ENCODE measurements at regions not wholly inside any gene's neighbourhood (a gene's known extent, or its start where the extent isn't known, plus 50 kb on each side); places are given as distances from the start of the nearest gene placed in this dataset.

GRCh38 chr6:8276148-8276547 is 159.2 kb downstream of the SLC35B3 start:
- intact Hi-C loops (cut with DNase I): no loop called here
- H3K27me3 ChIP-seq (ENCODE audit: control insufficient read depth, insufficient read depth): no peaks in the 10 kb centered on the region
- DNase-seq: no peak
- no peak for ATAC-seq
- H3K4me1 ChIP-seq (ENCODE audit: control insufficient read depth, insufficient read depth, low read length): no peaks in the 10 kb centered on the region
- no peak overlapping the region for H3K27ac ChIP-seq (ENCODE audit: low read length)
- H3K4me3 ChIP-seq (ENCODE audit: low read length): no peak overlapping the region
- no peaks in the 10 kb centered on the region for H3K9me3 ChIP-seq (ENCODE audit: control insufficient read depth, low read length)
- WGBS: 87% methylated on average over 7 of the region's 7 CpGs

DNA sequence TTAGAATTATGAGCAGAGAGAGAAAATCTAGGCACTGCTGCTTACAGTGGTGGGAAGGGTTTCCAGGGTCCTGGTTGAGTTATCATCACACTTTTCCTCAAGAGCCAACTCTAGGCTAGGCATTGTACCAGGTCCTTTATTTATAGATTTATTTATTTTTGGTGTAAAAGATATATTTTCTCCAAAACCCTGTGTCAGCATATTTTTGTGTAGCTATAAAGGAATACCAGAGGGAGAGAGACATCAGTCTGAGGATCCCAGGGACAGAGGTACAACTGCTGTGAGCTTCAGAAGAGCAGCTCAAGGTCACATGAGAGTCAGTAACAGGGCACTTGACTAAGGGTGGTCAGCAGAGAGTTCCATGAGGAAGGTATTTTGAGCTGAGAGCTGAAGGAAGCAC is 159.7 kb downstream of the SLC35B3 start:
- Histone ChIP-seq H3K4me1 (ENCODE audit: control insufficient read depth, insufficient read depth, low read length) (no peaks in the 10 kb centered on the region), H3K4me3 (ENCODE audit: low read length) (no peak overlapping the region), H3K9me3 (ENCODE audit: control insufficient read depth, low read length) (no peaks in the 10 kb centered on the region), H3K27me3 (ENCODE audit: control insufficient read depth, insufficient read depth) (no peaks in the 10 kb centered on the region), H3K27ac (ENCODE audit: low read length) (no peak overlapping the region)
- no peak for DNase-seq
- no peak for ATAC-seq
- intact Hi-C loops (cut with DNase I): no loop called here

DNA sequence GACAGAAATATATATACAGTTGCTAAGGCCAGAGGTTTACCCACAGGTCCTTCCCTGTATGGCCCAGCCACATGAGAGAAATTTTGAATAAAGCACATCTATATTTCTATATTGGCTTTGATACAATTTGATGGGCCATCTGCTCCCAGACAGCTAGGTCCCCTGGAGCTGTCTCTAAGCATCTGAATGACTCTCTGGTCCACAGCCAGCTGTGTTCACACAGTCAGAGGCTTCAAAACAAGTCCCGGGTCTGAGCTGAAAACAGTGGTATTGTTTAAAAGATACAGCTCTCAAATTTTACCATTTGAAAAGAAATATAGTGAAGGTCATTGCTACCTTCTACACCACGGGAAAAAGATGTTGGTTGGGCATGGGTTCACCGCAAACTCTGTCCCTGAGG is 161.1 kb downstream of the SLC35B3 start:
- intact Hi-C loops (cut with DNase I): no loop called here
- no peak overlapping the region for H3K27ac ChIP-seq (ENCODE audit: low read length)
- no peak overlapping the region for H3K4me3 ChIP-seq (ENCODE audit: low read length)
- H3K9me3 ChIP-seq (ENCODE audit: control insufficient read depth, low read length): no peaks in the 10 kb centered on the region
- no peaks in the 10 kb centered on the region for H3K4me1 ChIP-seq (ENCODE audit: control insufficient read depth, insufficient read depth, low read length)
- no peaks in the 10 kb centered on the region for H3K27me3 ChIP-seq (ENCODE audit: control insufficient read depth, insufficient read depth)
- DNase-seq: no peak
- 66% methylated on average over 3 of the region's 3 CpGs for WGBS
- no peak for ATAC-seq

DNA sequence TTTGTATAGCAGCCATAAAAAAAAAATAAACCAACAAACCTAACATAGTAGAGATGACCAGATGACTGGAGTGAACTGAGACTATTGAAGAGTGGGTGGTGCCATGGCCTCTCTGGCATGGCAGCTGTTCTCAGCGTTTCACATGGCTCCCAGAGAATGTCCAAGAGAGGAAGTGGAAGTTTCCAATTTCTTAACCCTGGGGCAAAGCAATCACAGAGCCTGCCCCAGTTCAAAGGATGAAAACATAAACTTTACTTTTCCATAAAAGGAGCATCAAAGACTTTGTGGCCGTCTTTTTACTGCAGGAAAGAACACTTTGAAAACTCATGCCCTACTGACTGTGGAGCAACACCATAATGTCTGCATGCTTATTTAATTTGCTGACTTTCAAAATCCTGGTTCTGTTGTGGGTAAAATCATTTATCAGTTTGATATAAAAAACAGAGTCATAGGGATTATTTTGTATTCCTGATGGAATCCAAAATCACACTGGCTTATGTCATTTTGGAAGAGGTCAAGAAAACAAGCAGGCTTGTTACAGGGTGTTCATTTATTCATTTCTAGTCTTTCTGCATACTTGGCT is 165.4 kb downstream of the SLC35B3 start:
- no peak for ATAC-seq
- WGBS: 29% methylated on average over 2 of the region's 2 CpGs
- H3K4me1 ChIP-seq (ENCODE audit: control insufficient read depth, insufficient read depth, low read length): no peaks in the 10 kb centered on the region
- intact Hi-C loops (cut with DNase I): no loop called here
- no peaks in the 10 kb centered on the region for H3K27me3 ChIP-seq (ENCODE audit: control insufficient read depth, insufficient read depth)
- H3K9me3 ChIP-seq (ENCODE audit: control insufficient read depth, low read length): no peaks in the 10 kb centered on the region
- H3K27ac ChIP-seq (ENCODE audit: low read length): no peak overlapping the region
- H3K4me3 ChIP-seq (ENCODE audit: low read length): no peak overlapping the region
- no peak for DNase-seq

- Histone ChIP-seq H3K9me3 (ENCODE audit: control insufficient read depth, low read length) (no peaks in the 10 kb centered on the region), H3K27me3 (ENCODE audit: control insufficient read depth, insufficient read depth) (no peaks in the 10 kb centered on the region), H3K4me1 (ENCODE audit: control insufficient read depth, insufficient read depth, low read length) (no peaks in the 10 kb centered on the region), H3K27ac (ENCODE audit: low read length) (no peak overlapping the region), H3K4me3 (ENCODE audit: low read length) (no peak overlapping the region)
- ATAC-seq (no peak), DNase-seq (no peak)
- intact Hi-C loops (cut with DNase I): no loop called here
- 87% methylated on average over 2 of the region's 2 CpGs for WGBS
Observed at GRCh38 chr6:8269094-8269493, 166.3 kb downstream of the SLC35B3 start.

DNA sequence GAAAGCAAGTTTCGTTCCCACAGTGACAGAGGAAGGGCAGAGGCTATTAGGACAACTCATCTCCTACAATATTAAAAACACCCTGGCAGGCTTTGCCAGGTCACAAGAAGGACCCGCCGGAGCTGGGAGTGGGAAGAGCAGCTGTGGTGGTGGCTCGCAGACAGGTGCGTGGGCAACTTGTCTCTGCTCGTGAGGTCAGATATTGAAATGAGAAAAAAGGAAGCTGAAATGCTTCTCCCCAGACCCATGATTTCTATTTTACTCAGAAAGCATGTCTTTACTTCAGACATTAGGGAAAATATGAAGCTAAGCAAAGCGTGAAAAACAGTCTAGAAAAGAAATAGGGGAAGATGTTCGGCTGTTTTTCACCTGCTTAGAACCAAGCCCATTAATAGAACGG is 166.3 kb upstream of the EEF1E1 start:
- Histone ChIP-seq H3K4me1 (ENCODE audit: control insufficient read depth, insufficient read depth, low read length) (no peaks in the 10 kb centered on the region), H3K9me3 (ENCODE audit: control insufficient read depth, low read length) (no peaks in the 10 kb centered on the region), H3K27me3 (ENCODE audit: control insufficient read depth, insufficient read depth) (no peaks in the 10 kb centered on the region), H3K27ac (ENCODE audit: low read length) (no peak overlapping the region), H3K4me3 (ENCODE audit: low read length) (no peak overlapping the region)
- WGBS: 89% methylated on average over 9 of the region's 9 CpGs
- no peak for ATAC-seq
- intact Hi-C loops (cut with DNase I): no loop called here
- no peak for DNase-seq

DNA sequence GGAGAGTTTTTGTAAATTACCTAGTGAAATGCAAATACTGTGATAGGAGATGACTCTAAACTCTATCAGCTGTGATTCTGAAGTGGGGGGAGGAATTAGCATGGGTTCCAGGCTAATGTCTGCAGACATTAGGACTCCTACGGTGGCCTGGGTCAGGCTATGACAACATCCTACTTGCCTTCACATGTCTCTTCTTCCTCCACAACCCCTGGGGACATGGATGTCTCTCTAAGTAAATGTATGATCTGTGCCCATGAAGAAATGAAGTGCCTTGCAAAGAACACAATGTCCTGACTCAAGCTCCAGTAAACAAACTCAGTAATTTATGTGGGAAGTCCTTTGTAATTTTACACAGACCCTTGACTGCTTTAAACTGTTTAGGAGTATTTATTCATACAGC is 165.8 kb upstream of the EEF1E1 start:
- WGBS: 50% methylated on average over 1 of the region's 1 CpG
- no peak for ATAC-seq
- no peak overlapping the region for H3K27ac ChIP-seq (ENCODE audit: low read length)

DNA sequence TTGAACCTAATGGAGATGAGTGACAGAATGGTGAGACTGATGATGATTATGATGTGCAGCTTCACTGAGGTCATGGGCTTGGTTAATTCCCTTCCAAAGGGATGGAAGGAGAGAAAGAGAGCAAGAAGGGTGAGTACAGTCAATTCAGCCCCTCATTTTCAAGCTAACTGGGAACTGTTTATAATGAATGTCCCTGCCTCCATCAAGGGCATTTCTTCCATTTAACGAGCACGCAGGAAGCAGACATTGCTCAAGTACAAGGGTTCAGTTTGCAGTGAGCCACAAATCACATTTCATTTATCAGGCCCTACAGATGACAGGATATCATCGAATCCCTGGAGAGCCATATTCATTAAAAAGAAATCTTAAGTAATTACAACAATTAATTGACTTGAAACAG is 158.3 kb upstream of the EEF1E1 start:
- DNase-seq: no peak
- Histone ChIP-seq H3K9me3 (ENCODE audit: control insufficient read depth, low read length) (no peaks in the 10 kb centered on the region), H3K4me3 (ENCODE audit: low read length) (no peak overlapping the region), H3K4me1 (ENCODE audit: control insufficient read depth, insufficient read depth, low read length) (no peaks in the 10 kb centered on the region), H3K27ac (ENCODE audit: low read length) (no peak overlapping the region), H3K27me3 (ENCODE audit: control insufficient read depth, insufficient read depth) (no peaks in the 10 kb centered on the region)
- ATAC-seq: no peak
- WGBS: 69% methylated on average over 3 of the region's 3 CpGs
- intact Hi-C loops (cut with DNase I): no loop called here

More for the DNA sequence above, 165.8 kb upstream of the EEF1E1 start:
- DNase-seq: no peak
- H3K9me3 ChIP-seq (ENCODE audit: control insufficient read depth, low read length): no peaks in the 10 kb centered on the region
- no peaks in the 10 kb centered on the region for H3K4me1 ChIP-seq (ENCODE audit: control insufficient read depth, insufficient read depth, low read length)
- H3K27me3 ChIP-seq (ENCODE audit: control insufficient read depth, insufficient read depth): no peaks in the 10 kb centered on the region
- intact Hi-C loops (cut with DNase I): no loop called here
- no peak overlapping the region for H3K4me3 ChIP-seq (ENCODE audit: low read length)

DNA sequence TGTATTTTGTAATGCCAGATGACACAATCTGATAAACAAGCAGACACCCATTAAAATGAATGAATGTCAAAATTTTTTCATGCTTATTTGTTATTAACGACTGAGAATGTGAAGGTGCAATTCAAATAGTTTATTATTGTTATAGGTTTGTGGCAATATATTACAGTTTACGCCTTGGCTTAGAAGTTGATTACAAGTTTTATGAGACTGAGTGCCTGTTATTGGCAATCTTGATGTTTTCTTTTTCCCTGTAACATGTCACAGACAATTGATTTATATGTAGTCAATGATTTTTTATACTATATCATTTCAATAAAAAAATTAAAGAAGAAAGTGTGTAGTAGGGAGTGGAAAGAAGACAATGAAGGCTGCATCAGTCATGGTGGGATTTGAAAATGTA is 144.1 kb upstream of the EEF1E1 start:
- DNase-seq (no peak), ATAC-seq (no peak)
- H3K27me3 ChIP-seq (ENCODE audit: control insufficient read depth, insufficient read depth): peaks cover 2% of the 10 kb centered on the region
- no peaks in the 10 kb centered on the region for H3K4me1 ChIP-seq (ENCODE audit: control insufficient read depth, insufficient read depth, low read length)
- no peak overlapping the region for H3K4me3 ChIP-seq (ENCODE audit: low read length)
- H3K9me3 ChIP-seq (ENCODE audit: control insufficient read depth, low read length): no peaks in the 10 kb centered on the region
- intact Hi-C loops (cut with DNase I): no loop called here
- H3K27ac ChIP-seq (ENCODE audit: low read length): no peak overlapping the region
- 82% methylated on average over 2 of the region's 2 CpGs for WGBS

GRCh38 chr6:8245726-8246125 is 143.4 kb upstream of the EEF1E1 start:
- DNase-seq: no peak
- intact Hi-C loops (cut with DNase I): no loop called here
- ATAC-seq: no peak
- H3K27ac ChIP-seq (ENCODE audit: low read length): no peak overlapping the region
- no peaks in the 10 kb centered on the region for H3K4me1 ChIP-seq (ENCODE audit: control insufficient read depth, insufficient read depth, low read length)
- peaks cover 2% of the 10 kb centered on the region for H3K27me3 ChIP-seq (ENCODE audit: control insufficient read depth, insufficient read depth)
- no peak overlapping the region for H3K4me3 ChIP-seq (ENCODE audit: low read length)
- 43% methylated on average over 6 of the region's 6 CpGs for WGBS
- no peaks in the 10 kb centered on the region for H3K9me3 ChIP-seq (ENCODE audit: control insufficient read depth, low read length)

DNA sequence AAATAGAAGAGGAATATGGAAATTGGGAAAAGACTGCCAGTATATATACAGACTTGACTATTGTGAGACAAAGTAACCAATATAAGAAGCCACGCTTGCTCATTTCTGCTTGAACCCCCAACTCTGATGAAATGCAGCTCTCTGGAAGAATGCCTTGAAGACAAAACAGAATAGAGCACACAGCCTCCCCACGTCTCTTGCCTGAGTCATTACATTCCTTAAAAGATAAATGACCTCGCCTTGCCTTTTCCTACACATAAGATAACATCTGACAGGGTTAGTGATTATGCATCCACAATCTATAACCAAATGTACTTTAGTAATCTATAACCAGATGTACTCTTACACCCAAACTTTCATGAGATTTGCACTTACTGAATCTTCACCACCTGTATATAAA is 141.1 kb upstream of the EEF1E1 start:
- 43% methylated on average over 3 of the region's 3 CpGs for WGBS

DNA sequence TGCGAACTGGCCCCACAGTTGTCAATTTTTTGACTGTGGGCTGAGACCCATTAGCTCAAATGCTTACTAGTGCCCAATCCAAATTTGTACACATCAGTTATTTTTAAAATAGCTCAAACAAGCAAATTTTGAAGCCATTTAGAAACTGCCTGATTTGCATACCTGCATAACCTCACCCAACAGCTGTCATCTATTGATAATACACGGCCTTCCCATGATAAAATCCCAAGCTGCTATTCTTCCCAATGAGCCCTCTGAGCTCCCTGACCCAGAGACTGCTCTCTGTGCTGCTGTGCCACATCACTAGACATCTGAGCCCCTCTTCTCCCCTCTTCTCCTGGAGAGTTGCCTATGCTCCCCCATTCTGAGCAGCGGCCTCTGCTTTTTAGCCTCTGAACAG is 140.5 kb upstream of the EEF1E1 start:
- Histone ChIP-seq H3K4me3 (ENCODE audit: low read length) (no peak overlapping the region), H3K4me1 (ENCODE audit: control insufficient read depth, insufficient read depth, low read length) (no peaks in the 10 kb centered on the region), H3K27ac (ENCODE audit: low read length) (no peak overlapping the region), H3K27me3 (ENCODE audit: control insufficient read depth, insufficient read depth) (peaks cover 2% of the 10 kb centered on the region), H3K9me3 (ENCODE audit: control insufficient read depth, low read length) (no peaks in the 10 kb centered on the region)
- intact Hi-C loops (cut with DNase I): no loop called here
- ATAC-seq (no peak), DNase-seq (no peak)
- WGBS: 61% methylated on average over 3 of the region's 3 CpGs

More for the DNA sequence above, 141.1 kb upstream of the EEF1E1 start:
- no peaks in the 10 kb centered on the region for H3K9me3 ChIP-seq (ENCODE audit: control insufficient read depth, low read length)
- no peaks in the 10 kb centered on the region for H3K4me1 ChIP-seq (ENCODE audit: control insufficient read depth, insufficient read depth, low read length)
- DNase-seq (no peak), ATAC-seq (no peak)
- H3K27ac ChIP-seq (ENCODE audit: low read length): no peak overlapping the region
- intact Hi-C loops (cut with DNase I): no loop called here
- peaks cover 2% of the 10 kb centered on the region for H3K27me3 ChIP-seq (ENCODE audit: control insufficient read depth, insufficient read depth)
- H3K4me3 ChIP-seq (ENCODE audit: low read length): no peak overlapping the region
